Tibial nerve (tissue), 4 donors: ENCODE measurements at regions not wholly inside any gene's neighbourhood (a gene's known extent, or its start where the extent isn't known, plus 50 kb on each side); places are given as distances from the start of the nearest gene placed in this dataset.

Source experiments
- DNase-seq, 2 donors: peaks; one replicate each; pipeline ENCODE4 v3.0.0-alpha.2; 2019; ENCODE audit warnings: low spot score in 2 of 2
- H3K27ac ChIP-seq, 4 donors: fragments of 200-600 bp; sonication (generic) in 3 of 4; one replicate each; pipeline ENCODE4 v1.5.1; 2017 to 2019; ENCODE audit warnings: mild to moderate bottlenecking in 1 of 4
- H3K27me3 ChIP-seq, 2 donors: fragments of 200-600 bp; sonication (generic) in 1 of 2; one replicate each; pipeline versions ENCODE4 v1.5.1 to v1.6.0; 2017 to 2019
- H3K36me3 ChIP-seq, 3 donors: fragments of 200-600 bp; sonication (generic); one replicate each; pipeline ENCODE4 v1.5.1; 2018 to 2019
- H3K4me1 ChIP-seq, 4 donors: fragments of 200-600 bp; sonication (generic) in 3 of 4; one replicate each; pipeline ENCODE4 v1.5.1; 2017 to 2019
- H3K4me3 ChIP-seq, 4 donors: fragments of 200-600 bp; sonication (generic) in 3 of 4; one replicate each; pipeline ENCODE4 v1.5.1; 2017 to 2019; ENCODE audit warnings: mild to moderate bottlenecking in 1 of 4, moderate library complexity in 1 of 4
- H3K9me3 ChIP-seq, 4 donors: fragments of 200-600 bp; sonication (generic) in 3 of 4; one replicate each; pipeline ENCODE4 v1.5.1; 2017 to 2019
- CTCF ChIP-seq, 5 experiments: fragments of 200-600 bp in 3 of 5; fragments of 450-650 bp in 2 of 5; sonication (generic) in 3 of 5; IDR thresholded peaks; one replicate each; pipeline ENCODE4 v1.5.1; 2016 to 2019; ENCODE audit warnings: antibody characterized with exemption in 5 of 5, mild to moderate bottlenecking in 3 of 5, moderate library complexity in 2 of 5
- EP300 ChIP-seq, 2 donors: sonication (generic); formaldehyde crosslinking; IDR thresholded peaks; one replicate each; pipeline ENCODE4 v1.6.1; 2017; ENCODE audit warnings: antibody characterized with exemption in 2 of 2, mild to moderate bottlenecking in 1 of 2
- POLR2A ChIP-seq, 2 donors: fragments of 450-650 bp; IDR thresholded peaks; one replicate each; pipeline ENCODE4 v1.6.1; 2017; ENCODE audit warnings: antibody characterized with exemption in 2 of 2, mild to moderate bottlenecking in 2 of 2, moderate library complexity in 2 of 2
- WGBS, 2 donors: methylation state at CpG; one replicate each; pipeline ENCODE4 v1.1.5; 2018; 5-methylcytosine and 5-hydroxymethylcytosine counted together

- Histone ChIP-seq H3K27ac (no peak overlapping the region), H3K4me1 (no peaks in the 10 kb centered on the region), H3K36me3 (peaks cover 0 to 3% (median 0%) of the 10 kb centered on the region in 3 donors), H3K27me3 (no peaks in the 10 kb centered on the region), H3K9me3 (no peaks in the 10 kb centered on the region), H3K4me3 (no peak overlapping the region)
- 62 to 65% methylated on average over 6 of the region's 6 CpGs for WGBS, 2 donors
- TF ChIP-seq POLR2A (IDR thresholded peaks at IDR 0.05) (no peak), EP300 (IDR thresholded peaks at IDR 0.05) (no peak), CTCF (IDR thresholded peaks at IDR 0.05) (no peak)
- no peak for DNase-seq
Measured at GRCh38 chr1:58409890-58410289, 136.6 kb downstream of the OMA1 start.

GRCh38 chr1:58409336-58409735, 137.2 kb downstream of the OMA1 start:
- Histone ChIP-seq H3K9me3 (no peaks in the 10 kb centered on the region), H3K4me3 (no peak overlapping the region), H3K27me3 (no peaks in the 10 kb centered on the region), H3K4me1 (no peaks in the 10 kb centered on the region), H3K27ac (no peak overlapping the region), H3K36me3 (no peaks in the 10 kb centered on the region)
- DNase-seq, result no peak
- TF ChIP-seq POLR2A (IDR thresholded peaks at IDR 0.05) (no peak), CTCF (IDR thresholded peaks at IDR 0.05) (no peak), EP300 (IDR thresholded peaks at IDR 0.05) (no peak)
- WGBS, 2 donors, result 76 to 85% methylated on average over 6 of the region's 6 CpGs

GRCh38 chr1:58406301-58407071, 140.0 kb downstream of the OMA1 start:
- WGBS, 2 donors, result 55 to 60% methylated on average over 12 of the region's 12 CpGs
- no peaks in the 10 kb centered on the region for H3K9me3 ChIP-seq
- no peaks in the 10 kb centered on the region for H3K4me1 ChIP-seq
- no peak for DNase-seq
- no peak for TF ChIP-seq CTCF (IDR thresholded peaks at IDR 0.05)
- no peak for TF ChIP-seq EP300 (IDR thresholded peaks at IDR 0.05)
- TF ChIP-seq POLR2A (IDR thresholded peaks at IDR 0.05), result no peak
- no peak overlapping the region for H3K4me3 ChIP-seq
- H3K27me3 ChIP-seq, result no peaks in the 10 kb centered on the region
- H3K27ac ChIP-seq, result no peak overlapping the region
- no peaks in the 10 kb centered on the region for H3K36me3 ChIP-seq

GRCh38 chr1:58405660-58406059, 140.9 kb downstream of the OMA1 start:
- Histone ChIP-seq H3K4me3 (no peak overlapping the region), H3K4me1 (no peaks in the 10 kb centered on the region), H3K27me3 (no peaks in the 10 kb centered on the region), H3K9me3 (no peaks in the 10 kb centered on the region), H3K27ac (no peak overlapping the region), H3K36me3 (no peaks in the 10 kb centered on the region)
- TF ChIP-seq CTCF (IDR thresholded peaks at IDR 0.05) (no peak), POLR2A (IDR thresholded peaks at IDR 0.05) (no peak), EP300 (IDR thresholded peaks at IDR 0.05) (no peak)
- DNase-seq, result no peak
- 84 to 89% methylated on average over 4 of the region's 4 CpGs for WGBS, 2 donors

- Histone ChIP-seq H3K27me3 (no peaks in the 10 kb centered on the region), H3K27ac (no peak overlapping the region), H3K4me3 (no peak overlapping the region), H3K4me1 (no peaks in the 10 kb centered on the region), H3K9me3 (no peaks in the 10 kb centered on the region), H3K36me3 (no peaks in the 10 kb centered on the region)
- 50 to 79% methylated on average over 1 of the region's 1 CpG for WGBS, 2 donors
- DNase-seq, result no peak
- TF ChIP-seq EP300 (IDR thresholded peaks at IDR 0.05) (no peak), POLR2A (IDR thresholded peaks at IDR 0.05) (no peak)
Measured at GRCh38 chr1:58403894-58404293, 142.6 kb downstream of the OMA1 start.
